ENCODE measurements at regions not wholly inside any gene's neighbourhood (a gene's known extent, or its start where the extent isn't known, plus 50 kb on each side); places are given as distances from the start of the nearest gene placed in this dataset.

- peak; percentile 24 for ATAC-seq
- no peaks in the 10 kb centered on the region for H3K9me3 Mint-ChIP-seq
Measured at GRCh38 chr3:42037318-42037945, 53.7 kb upstream of the TRAK1 start.

GRCh38 chr3:42036483-42036823 is 54.7 kb upstream of the TRAK1 start:
- H3K4me3 Mint-ChIP-seq = peak overlapping the region; percentile 10
- peaks cover 41% of the 10 kb centered on the region for H3K36me3 Mint-ChIP-seq
- no peaks in the 10 kb centered on the region for H3K9me3 Mint-ChIP-seq
- H3K27me3 Mint-ChIP-seq = no peaks in the 10 kb centered on the region
- peaks cover 84% of the 10 kb centered on the region for H3K4me1 Mint-ChIP-seq
- ATAC-seq = peak; percentile 61
- H3K27ac Mint-ChIP-seq = peak overlapping the region; percentile 65

More at GRCh38 chr3:42037318-42037945, 53.7 kb upstream of the TRAK1 start:
- Mint-ChIP-seq H3K27me3 (no peaks in the 10 kb centered on the region), H3K4me3 (no peak overlapping the region), H3K27ac (peak overlapping the region; percentile 65), H3K4me1 (peaks cover 80% of the 10 kb centered on the region), H3K36me3 (peaks cover 41% of the 10 kb centered on the region)

GRCh38 chr3:42035816-42036482 is 55.2 kb upstream of the TRAK1 start:
- peak overlapping the region; percentile 65 for H3K27ac Mint-ChIP-seq

GRCh38 chr3:42035007-42035406 is 56.1 kb upstream of the TRAK1 start:
- no peak for ATAC-seq
- peak overlapping the region; percentile 65 for H3K27ac Mint-ChIP-seq
- H3K27me3 Mint-ChIP-seq = no peaks in the 10 kb centered on the region

More at GRCh38 chr3:42035816-42036482, 55.2 kb upstream of the TRAK1 start:
- Mint-ChIP-seq H3K4me1 (peaks cover 81% of the 10 kb centered on the region), H3K4me3 (peak overlapping the region; percentile 10), H3K36me3 (peaks cover 41% of the 10 kb centered on the region), H3K9me3 (no peaks in the 10 kb centered on the region), H3K27me3 (no peaks in the 10 kb centered on the region)
- no peak for ATAC-seq

GRCh38 chr3:42033741-42034140 is 57.4 kb upstream of the TRAK1 start:
- no peaks in the 10 kb centered on the region for H3K9me3 Mint-ChIP-seq
- peaks cover 81% of the 10 kb centered on the region for H3K4me1 Mint-ChIP-seq
- ATAC-seq = no peak
- no peak overlapping the region for H3K4me3 Mint-ChIP-seq
- H3K36me3 Mint-ChIP-seq = peaks cover 32% of the 10 kb centered on the region
- H3K27me3 Mint-ChIP-seq = no peaks in the 10 kb centered on the region
- H3K27ac Mint-ChIP-seq = peak overlapping the region; percentile 65

More at GRCh38 chr3:42035007-42035406, 56.1 kb upstream of the TRAK1 start:
- Mint-ChIP-seq H3K9me3 (no peaks in the 10 kb centered on the region), H3K4me1 (peaks cover 74% of the 10 kb centered on the region), H3K36me3 (peaks cover 34% of the 10 kb centered on the region), H3K4me3 (no peak overlapping the region)

- no peak overlapping the region for H3K27ac Mint-ChIP-seq
- ATAC-seq = no peak
- H3K4me3 Mint-ChIP-seq = no peak overlapping the region
- no peaks in the 10 kb centered on the region for H3K9me3 Mint-ChIP-seq
- H3K4me1 Mint-ChIP-seq = peaks cover 86% of the 10 kb centered on the region
- no peaks in the 10 kb centered on the region for H3K27me3 Mint-ChIP-seq
- peaks cover 39% of the 10 kb centered on the region for H3K36me3 Mint-ChIP-seq
Measured at GRCh38 chr3:42032693-42033349, 58.3 kb upstream of the TRAK1 start.

- Mint-ChIP-seq H3K4me1 (peaks cover 77% of the 10 kb centered on the region), H3K27ac (no peak overlapping the region), H3K9me3 (no peaks in the 10 kb centered on the region), H3K27me3 (no peaks in the 10 kb centered on the region), H3K36me3 (peaks cover 33% of the 10 kb centered on the region), H3K4me3 (no peak overlapping the region)
- ATAC-seq = no peak
Measured at GRCh38 chr3:42031808-42032480, 59.2 kb upstream of the TRAK1 start.

GRCh38 chr3:42028474-42028873 is 62.7 kb upstream of the TRAK1 start:
- H3K4me1 Mint-ChIP-seq = peaks cover 74% of the 10 kb centered on the region
- no peak overlapping the region for H3K4me3 Mint-ChIP-seq
- H3K36me3 Mint-ChIP-seq = peaks cover 11% of the 10 kb centered on the region
- no peaks in the 10 kb centered on the region for H3K27me3 Mint-ChIP-seq
- H3K9me3 Mint-ChIP-seq = no peaks in the 10 kb centered on the region
- no peak overlapping the region for H3K27ac Mint-ChIP-seq
- ATAC-seq = no peak

- Mint-ChIP-seq H3K36me3 (peaks cover 15% of the 10 kb centered on the region), H3K9me3 (no peaks in the 10 kb centered on the region), H3K27me3 (no peaks in the 10 kb centered on the region), H3K4me3 (no peak overlapping the region), H3K4me1 (peaks cover 73% of the 10 kb centered on the region), H3K27ac (no peak overlapping the region)
- ATAC-seq = no peak
Measured at GRCh38 chr3:42027571-42027970, 63.6 kb upstream of the TRAK1 start.

- Mint-ChIP-seq H3K4me3 (peak overlapping the region; percentile 62), H3K27me3 (no peaks in the 10 kb centered on the region), H3K9me3 (no peaks in the 10 kb centered on the region), H3K27ac (peak overlapping the region; percentile 74), H3K36me3 (peaks cover 15% of the 10 kb centered on the region), H3K4me1 (peaks cover 81% of the 10 kb centered on the region)
- peak; percentile 60 for ATAC-seq
Measured at GRCh38 chr3:42025370-42026138, 63.7 kb upstream of the ULK4 start.

GRCh38 chr3:42024591-42025351 is 62.9 kb upstream of the ULK4 start:
- no peak for ATAC-seq
- H3K27ac Mint-ChIP-seq = peak overlapping the region; percentile 74
- peak overlapping the region; percentile 52 for H3K4me3 Mint-ChIP-seq
- peaks cover 18% of the 10 kb centered on the region for H3K36me3 Mint-ChIP-seq
- peaks cover 86% of the 10 kb centered on the region for H3K4me1 Mint-ChIP-seq
- no peaks in the 10 kb centered on the region for H3K9me3 Mint-ChIP-seq
- H3K27me3 Mint-ChIP-seq = no peaks in the 10 kb centered on the region

GRCh38 chr3:42023380-42023779 is 61.5 kb upstream of the ULK4 start:
- H3K9me3 Mint-ChIP-seq = no peaks in the 10 kb centered on the region
- H3K27me3 Mint-ChIP-seq = no peaks in the 10 kb centered on the region
- H3K36me3 Mint-ChIP-seq = peaks cover 16% of the 10 kb centered on the region
- H3K4me1 Mint-ChIP-seq = peaks cover 85% of the 10 kb centered on the region
- no peak for ATAC-seq
- no peak overlapping the region for H3K4me3 Mint-ChIP-seq
- H3K27ac Mint-ChIP-seq = peak overlapping the region; percentile 8

GRCh38 chr3:42022355-42022754 is 60.5 kb upstream of the ULK4 start:
- Mint-ChIP-seq H3K27ac (peak overlapping the region; percentile 8), H3K27me3 (no peaks in the 10 kb centered on the region), H3K4me3 (no peak overlapping the region), H3K4me1 (peaks cover 89% of the 10 kb centered on the region), H3K9me3 (no peaks in the 10 kb centered on the region), H3K36me3 (peaks cover 12% of the 10 kb centered on the region)
- ATAC-seq = no peak

- ATAC-seq = no peak
- Mint-ChIP-seq H3K36me3 (peaks cover 12% of the 10 kb centered on the region), H3K9me3 (no peaks in the 10 kb centered on the region), H3K27ac (peak overlapping the region; percentile 38), H3K4me3 (no peak overlapping the region), H3K27me3 (no peaks in the 10 kb centered on the region), H3K4me1 (peaks cover 94% of the 10 kb centered on the region)
Measured at GRCh38 chr3:42020684-42021307, 58.9 kb upstream of the ULK4 start.
